ENCODE measurements at regions not wholly inside any gene's neighbourhood (a gene's known extent, or its start where the extent isn't known, plus 50 kb on each side); places are given as distances from the start of the nearest gene placed in this dataset.

DNA sequence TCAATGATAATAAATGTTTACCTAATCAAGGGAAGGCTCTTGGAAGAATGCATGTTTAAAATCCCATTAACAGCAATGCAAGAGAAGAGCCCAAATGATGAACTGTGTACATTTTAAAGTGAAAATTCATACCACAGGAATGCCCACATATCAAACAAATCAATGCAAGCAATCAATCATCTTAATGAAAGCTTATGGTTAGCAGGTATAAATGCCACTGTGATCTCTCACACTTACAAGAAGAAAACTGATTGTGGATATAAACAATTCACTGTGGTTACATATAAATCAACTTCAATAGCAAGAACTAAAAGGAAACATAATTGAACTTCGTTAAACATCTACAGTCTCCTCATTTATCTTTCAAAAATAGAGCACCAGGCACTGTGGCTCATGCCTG lies 161.0 kb upstream of the RORB start:
- no peak for TF ChIP-seq CTCF (IDR thresholded peaks at IDR 0.05; ENCODE audit: control insufficient read depth, insufficient read depth, low read depth, low read length, missing control alignments)
- DNase-seq (ENCODE audit: low read depth), result no peak
- H3K4me3 ChIP-seq (ENCODE audit: control insufficient read depth, low read depth, low read length), result no peak overlapping the region

DNA sequence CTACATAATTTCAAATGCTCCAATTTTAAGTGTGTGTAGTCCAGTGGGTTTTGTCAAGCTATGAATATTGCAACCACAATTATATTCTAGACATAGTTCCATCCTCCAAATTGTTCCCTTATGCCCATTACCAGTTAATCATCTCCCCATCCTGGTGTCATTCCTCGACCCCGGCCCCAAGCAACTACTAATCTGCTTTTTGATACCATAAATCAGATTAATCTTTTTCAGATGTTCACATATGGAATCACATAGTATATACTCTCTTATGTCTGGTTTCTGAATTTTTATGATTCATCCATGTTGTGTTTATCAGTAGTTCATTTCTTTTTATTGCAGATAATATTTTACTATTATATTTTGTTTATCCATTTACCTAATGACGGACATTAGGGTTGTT lies 148.4 kb upstream of the RORB start:
- no peak for DNase-seq (ENCODE audit: low read depth)
- H3K4me3 ChIP-seq (ENCODE audit: control insufficient read depth, low read depth, low read length), result no peak overlapping the region
- TF ChIP-seq CTCF (IDR thresholded peaks at IDR 0.05; ENCODE audit: control insufficient read depth, insufficient read depth, low read depth, low read length, missing control alignments), result no peak

DNA sequence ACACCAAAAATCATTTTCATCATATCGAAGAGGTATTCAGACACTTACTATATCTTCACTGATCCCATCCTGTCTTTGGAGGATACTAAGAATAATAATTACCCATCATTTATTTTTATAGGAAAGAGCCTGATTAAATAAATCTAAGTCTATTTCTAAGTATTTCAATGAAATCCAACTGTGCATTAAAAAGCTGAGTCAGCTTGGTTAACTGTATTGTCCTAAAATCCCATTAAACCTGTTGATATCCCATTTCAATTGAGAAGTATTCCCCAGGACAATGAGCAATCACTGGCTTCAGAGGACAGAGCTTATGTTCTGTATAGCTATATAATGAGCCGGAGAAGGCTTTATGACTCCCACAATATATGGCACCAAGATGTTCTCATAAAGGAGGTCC lies 142.0 kb upstream of the RORB start:
- TF ChIP-seq CTCF (IDR thresholded peaks at IDR 0.05; ENCODE audit: control insufficient read depth, insufficient read depth, low read depth, low read length, missing control alignments), result no peak
- no peak overlapping the region for H3K4me3 ChIP-seq (ENCODE audit: control insufficient read depth, low read depth, low read length)
- no peak for DNase-seq (ENCODE audit: low read depth)

DNA sequence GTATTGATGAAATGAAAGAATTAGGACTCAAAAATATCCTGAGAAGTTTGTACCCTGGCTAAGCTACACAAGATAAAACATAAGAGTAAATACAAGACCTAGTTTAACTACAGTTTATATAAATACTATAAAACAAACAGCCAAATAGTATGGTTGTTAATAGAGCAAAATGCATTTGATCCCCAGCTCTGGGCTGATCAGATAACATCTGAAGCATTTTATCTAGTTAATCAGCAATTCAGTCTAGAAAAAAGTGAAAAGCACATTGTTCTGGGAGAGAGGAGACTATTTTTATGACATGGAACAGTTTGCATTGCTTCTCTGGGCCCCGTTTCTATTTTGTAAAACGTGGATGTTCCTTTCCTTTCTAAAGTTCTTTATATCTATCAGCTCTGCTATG lies 139.6 kb upstream of the RORB start:
- no peak for TF ChIP-seq CTCF (IDR thresholded peaks at IDR 0.05; ENCODE audit: control insufficient read depth, insufficient read depth, low read depth, low read length, missing control alignments)
- no peak for DNase-seq (ENCODE audit: low read depth)
- no peak overlapping the region for H3K4me3 ChIP-seq (ENCODE audit: control insufficient read depth, low read depth, low read length)

DNA sequence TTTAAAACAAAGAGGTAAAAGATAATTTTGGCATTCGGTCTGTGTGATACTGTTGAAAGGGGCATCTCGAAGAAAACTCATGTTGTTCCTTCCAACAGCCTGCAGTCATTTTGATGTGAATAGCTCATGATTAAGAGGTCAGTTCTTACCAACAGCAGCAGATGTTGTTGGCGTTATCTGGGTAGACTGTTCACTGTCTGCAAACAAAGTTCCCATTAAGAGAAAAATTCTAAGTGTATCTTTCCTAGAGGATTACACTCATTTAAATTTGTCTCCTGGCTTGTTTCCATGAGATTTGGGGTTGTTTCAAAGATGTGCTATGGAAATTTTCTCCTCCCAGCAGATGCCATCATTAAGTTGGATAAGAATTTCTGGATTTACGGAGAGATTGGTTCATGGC lies 138.2 kb upstream of the RORB start:
- DNase-seq (ENCODE audit: low read depth), result no peak
- no peak for TF ChIP-seq CTCF (IDR thresholded peaks at IDR 0.05; ENCODE audit: control insufficient read depth, insufficient read depth, low read depth, low read length, missing control alignments)
- H3K4me3 ChIP-seq (ENCODE audit: control insufficient read depth, low read depth, low read length), result no peak overlapping the region

DNA sequence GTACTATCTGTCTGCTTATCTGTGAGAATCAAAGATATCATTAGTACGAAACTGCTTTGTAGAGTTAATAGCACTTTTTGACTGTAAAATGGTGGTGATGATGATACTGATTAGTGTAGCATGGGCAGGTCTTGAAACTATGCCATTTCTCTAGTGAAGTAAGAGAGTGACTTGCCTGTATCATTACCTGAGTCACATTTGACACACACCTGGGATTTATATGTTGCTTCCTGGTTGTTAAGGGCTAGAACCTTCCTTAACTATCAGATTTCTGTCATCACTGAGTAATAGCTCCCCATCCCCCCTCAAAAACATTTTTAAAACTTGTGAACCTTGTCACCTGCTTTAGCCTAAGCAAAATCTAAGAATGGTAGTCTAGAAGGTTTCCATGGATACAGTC lies 135.6 kb upstream of the RORB start:
- no peak for DNase-seq (ENCODE audit: low read depth)
- H3K4me3 ChIP-seq (ENCODE audit: control insufficient read depth, low read depth, low read length), result no peak overlapping the region
- TF ChIP-seq CTCF (IDR thresholded peaks at IDR 0.05; ENCODE audit: control insufficient read depth, insufficient read depth, low read depth, low read length, missing control alignments), result no peak

GRCh38 chr9:74362423-74362822 lies 134.7 kb upstream of the RORB start:
- H3K4me3 ChIP-seq (ENCODE audit: control insufficient read depth, low read depth, low read length), result no peak overlapping the region
- no peak for DNase-seq (ENCODE audit: low read depth)
- TF ChIP-seq CTCF (IDR thresholded peaks at IDR 0.05; ENCODE audit: control insufficient read depth, insufficient read depth, low read depth, low read length, missing control alignments), result no peak

Data from AG09309 (cell line).